ENCODE measurements at regions not wholly inside any gene's neighbourhood (a gene's known extent, or its start where the extent isn't known, plus 50 kb on each side); places are given as distances from the start of the nearest gene placed in this dataset.

DNA sequence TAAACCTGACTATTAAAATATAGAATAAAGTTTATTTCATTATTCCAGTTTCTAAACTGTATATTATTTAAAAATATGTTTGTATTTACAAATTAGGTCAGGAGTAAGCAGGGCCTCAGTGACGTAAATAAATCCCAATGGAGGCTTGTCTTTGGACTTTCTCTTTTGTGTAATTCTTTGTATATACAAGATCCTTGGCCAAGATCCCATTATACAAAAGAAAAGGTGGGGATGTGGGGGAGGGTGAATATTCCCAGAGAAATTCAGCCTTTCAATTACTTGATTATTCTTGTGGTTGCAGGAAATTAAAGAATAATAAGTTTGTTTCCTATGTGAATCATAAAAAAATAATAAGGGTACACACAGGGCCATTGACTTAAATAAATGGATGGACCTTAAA lies 178.7 kb upstream of the PRPS1L1 start:
- DNase-seq (ENCODE audit: low read depth) = no peak
- no peak overlapping the region for H3K4me3 ChIP-seq (ENCODE audit: low read length)
- TF ChIP-seq, protein P1, sequence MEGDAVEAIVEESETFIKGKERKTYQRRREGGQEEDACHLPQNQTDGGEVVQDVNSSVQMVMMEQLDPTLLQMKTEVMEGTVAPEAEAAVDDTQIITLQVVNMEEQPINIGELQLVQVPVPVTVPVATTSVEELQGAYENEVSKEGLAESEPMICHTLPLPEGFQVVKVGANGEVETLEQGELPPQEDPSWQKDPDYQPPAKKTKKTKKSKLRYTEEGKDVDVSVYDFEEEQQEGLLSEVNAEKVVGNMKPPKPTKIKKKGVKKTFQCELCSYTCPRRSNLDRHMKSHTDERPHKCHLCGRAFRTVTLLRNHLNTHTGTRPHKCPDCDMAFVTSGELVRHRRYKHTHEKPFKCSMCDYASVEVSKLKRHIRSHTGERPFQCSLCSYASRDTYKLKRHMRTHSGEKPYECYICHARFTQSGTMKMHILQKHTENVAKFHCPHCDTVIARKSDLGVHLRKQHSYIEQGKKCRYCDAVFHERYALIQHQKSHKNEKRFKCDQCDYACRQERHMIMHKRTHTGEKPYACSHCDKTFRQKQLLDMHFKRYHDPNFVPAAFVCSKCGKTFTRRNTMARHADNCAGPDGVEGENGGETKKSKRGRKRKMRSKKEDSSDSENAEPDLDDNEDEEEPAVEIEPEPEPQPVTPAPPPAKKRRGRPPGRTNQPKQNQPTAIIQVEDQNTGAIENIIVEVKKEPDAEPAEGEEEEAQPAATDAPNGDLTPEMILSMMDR (conservative IDR thresholded peaks at IDR 0.05; ENCODE audit: low read length) = no peak

DNA sequence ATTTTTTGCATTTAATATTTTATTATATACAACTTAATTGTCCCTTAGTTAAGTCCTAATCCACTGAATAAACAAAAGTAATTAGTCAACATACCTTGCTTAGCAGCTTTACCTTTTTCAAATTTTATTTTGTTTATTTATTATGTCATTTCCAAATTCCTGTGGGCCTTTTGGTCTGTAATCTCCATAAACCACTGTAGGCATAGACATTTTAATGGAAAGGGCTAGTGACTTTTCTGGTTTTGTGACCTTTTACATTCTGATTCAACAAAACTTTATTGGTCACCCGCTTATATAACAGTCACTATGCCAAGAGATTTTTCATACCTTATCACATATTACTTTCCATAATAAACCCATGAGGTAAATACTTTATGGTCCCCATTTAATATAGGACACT lies 181.3 kb upstream of the PRPS1L1 start:
- no peak for DNase-seq (ENCODE audit: low read depth)
- H3K4me3 ChIP-seq (ENCODE audit: low read length) = no peak overlapping the region
- TF ChIP-seq, protein P1 (conservative IDR thresholded peaks at IDR 0.05; ENCODE audit: low read length) = no peak

DNA sequence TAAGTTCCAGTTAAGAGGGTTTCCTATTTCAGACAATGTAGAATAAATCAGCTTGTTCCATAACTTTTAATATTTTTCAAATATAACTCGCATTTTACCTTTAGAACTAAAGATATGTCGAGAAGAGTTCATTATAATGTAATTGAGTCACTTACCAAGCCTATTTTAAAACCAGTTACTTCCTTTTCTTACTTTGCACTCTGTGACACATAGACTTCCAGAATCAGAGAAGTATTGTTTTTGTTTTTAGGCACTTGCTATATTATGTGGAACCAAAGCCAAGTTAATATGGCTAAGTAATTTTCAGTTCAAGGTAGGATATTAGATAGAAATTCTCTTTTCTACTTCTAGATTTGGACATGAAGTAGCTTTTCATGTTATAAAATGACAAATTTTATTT lies 182.7 kb upstream of the PRPS1L1 start:
- no peak for DNase-seq (ENCODE audit: low read depth)
- no peak overlapping the region for H3K4me3 ChIP-seq (ENCODE audit: low read length)
- TF ChIP-seq, protein P1 (conservative IDR thresholded peaks at IDR 0.05; ENCODE audit: low read length) = no peak

DNA sequence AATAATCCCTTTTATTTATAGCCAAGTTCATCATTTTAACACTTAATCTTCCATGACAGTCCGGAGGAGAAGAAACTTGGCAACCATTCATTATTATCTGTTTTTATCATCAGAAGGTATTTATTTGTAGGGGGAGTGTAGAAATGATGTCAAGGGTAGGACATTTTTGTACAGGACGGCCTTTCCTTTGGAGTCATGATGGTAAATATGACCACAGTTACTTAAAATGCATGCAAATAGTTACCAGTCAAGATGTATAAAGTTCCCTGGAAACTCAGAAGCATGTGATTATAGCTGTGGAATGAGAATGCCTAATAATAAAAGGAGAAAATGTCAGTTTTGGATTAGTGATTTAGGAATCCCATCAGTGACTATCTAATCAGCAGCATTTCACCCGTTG lies 183.1 kb upstream of the PRPS1L1 start:
- TF ChIP-seq, protein P1 (conservative IDR thresholded peaks at IDR 0.05; ENCODE audit: low read length) = no peak
- no peak for DNase-seq (ENCODE audit: low read depth)
- no peak overlapping the region for H3K4me3 ChIP-seq (ENCODE audit: low read length)

DNA sequence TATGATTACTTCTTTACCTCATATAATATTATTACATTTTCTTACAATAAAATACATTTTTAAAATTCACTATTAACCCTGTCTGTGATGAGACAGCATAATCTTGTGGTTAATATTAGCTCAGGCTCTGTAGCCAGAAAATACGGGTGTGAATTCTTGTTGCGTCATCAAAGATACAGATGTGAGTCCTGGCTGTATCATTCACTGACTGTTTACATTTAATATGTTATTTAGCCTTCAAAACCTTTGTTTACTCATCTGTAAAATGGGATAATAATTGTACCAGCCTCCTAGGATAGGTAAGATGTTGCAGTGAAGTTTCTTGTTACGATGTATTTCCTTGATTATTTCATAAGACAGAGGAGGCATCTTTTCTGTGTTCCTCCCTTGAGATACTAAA lies 184.7 kb upstream of the PRPS1L1 start:
- peak; percentile 3 for DNase-seq (ENCODE audit: low read depth)
- TF ChIP-seq, protein P1 (conservative IDR thresholded peaks at IDR 0.05; ENCODE audit: low read length) = no peak
- H3K4me3 ChIP-seq (ENCODE audit: low read length) = no peak overlapping the region

DNA sequence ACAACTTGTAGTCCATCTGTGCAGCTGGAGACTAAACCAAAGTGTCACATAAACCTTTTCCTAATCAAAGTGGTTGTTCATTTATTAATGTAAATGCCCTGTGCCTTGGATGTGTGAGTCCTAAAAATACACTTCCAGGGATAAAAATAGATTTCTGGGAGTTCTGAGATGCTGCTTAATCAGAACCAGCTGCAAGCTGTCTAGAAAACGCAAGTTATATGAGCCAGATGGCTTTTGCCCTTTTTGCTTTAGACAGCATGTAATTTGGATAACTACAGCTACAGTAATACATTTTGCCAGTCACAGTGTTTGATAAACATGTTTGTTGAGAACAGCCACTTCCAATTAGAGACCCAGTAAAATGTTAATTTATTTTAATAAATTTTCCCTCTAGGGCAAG lies 185.1 kb upstream of the PRPS1L1 start:
- TF ChIP-seq, protein P1 (conservative IDR thresholded peaks at IDR 0.05; ENCODE audit: low read length) = no peak
- DNase-seq (ENCODE audit: low read depth) = peak; percentile 71
- H3K4me3 ChIP-seq (ENCODE audit: low read length) = no peak overlapping the region

DNA sequence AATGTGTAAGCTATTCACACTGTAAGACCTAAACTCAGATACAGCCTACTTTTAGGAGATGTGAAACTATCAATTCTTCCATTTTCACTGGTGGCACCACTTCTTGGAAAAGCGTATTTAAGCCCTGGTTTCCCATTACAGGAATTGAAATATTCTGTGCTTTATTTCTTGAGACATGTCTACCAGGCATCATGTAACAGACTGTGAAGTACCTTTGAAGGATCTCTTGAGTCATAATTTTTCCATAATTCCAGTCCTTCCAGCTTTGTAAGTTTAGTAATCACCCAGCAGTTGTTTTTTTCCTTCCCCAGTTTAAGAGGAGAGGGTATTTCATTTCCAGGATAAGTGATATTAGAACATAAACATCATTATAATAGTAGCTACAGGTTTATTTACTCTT lies 186.0 kb upstream of the PRPS1L1 start:
- no peak for DNase-seq (ENCODE audit: low read depth)
- TF ChIP-seq, protein P1 (conservative IDR thresholded peaks at IDR 0.05; ENCODE audit: low read length) = no peak
- H3K4me3 ChIP-seq (ENCODE audit: low read length) = no peak overlapping the region

All from AG10803 (cell line).